GM19238 (cell line): ENCODE measurements at regions not wholly inside any gene's neighbourhood (a gene's known extent, or its start where the extent isn't known, plus 50 kb on each side); places are given as distances from the start of the nearest gene placed in this dataset.
A peak's percentile ranks its signal among the peaks of the same experiment; 100 is the strongest.

Experiments
- DNase-seq: peaks from one replicate; pipeline ENCODE4 v3.0.0; 2011; ENCODE audit warnings: low spot score; ENCODE audit not compliant: insufficient read length

GRCh38 chr14:58812050-58812910 is 174.5 kb downstream of the DACT1 start:
- DNase-seq = peak; percentile 17

- no peak for DNase-seq
Observed at GRCh38 chr14:58813745-58814144, 176.0 kb downstream of the DACT1 start.

- no peak for DNase-seq
Observed at GRCh38 chr14:58814466-58814865, 176.7 kb downstream of the DACT1 start.

DNA sequence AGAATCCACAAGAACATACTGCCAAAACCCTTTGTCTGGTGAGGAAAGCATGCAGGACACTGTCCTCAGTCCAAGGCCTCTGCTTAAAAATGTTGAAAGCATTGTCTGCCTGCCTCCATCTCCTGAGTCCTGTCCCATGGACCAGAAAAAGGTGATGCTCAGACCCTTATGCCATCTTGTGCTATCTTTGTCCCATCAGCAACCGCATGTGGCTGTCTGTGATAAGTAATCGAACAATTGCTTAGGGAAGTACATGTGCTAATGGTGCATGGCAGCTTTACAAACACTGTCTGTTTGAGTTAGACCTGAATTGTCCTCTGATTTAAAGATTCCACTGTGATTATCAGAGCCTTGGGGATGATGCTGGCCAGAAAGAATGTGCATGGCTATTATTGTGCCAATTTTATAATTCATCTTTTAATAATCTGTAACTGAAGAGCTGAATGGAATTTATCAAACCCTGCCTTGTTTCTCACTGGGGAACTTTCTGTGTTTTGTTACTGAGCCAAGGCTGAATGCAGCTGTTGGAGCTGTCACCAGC is 177.5 kb downstream of the DACT1 start:
- no peak for DNase-seq

- no peak for DNase-seq
Observed at GRCh38 chr14:58815794-58816193, 178.0 kb downstream of the DACT1 start.

- no peak for DNase-seq
Observed at GRCh38 chr14:58816416-58817115, 178.8 kb downstream of the DACT1 start.

DNA sequence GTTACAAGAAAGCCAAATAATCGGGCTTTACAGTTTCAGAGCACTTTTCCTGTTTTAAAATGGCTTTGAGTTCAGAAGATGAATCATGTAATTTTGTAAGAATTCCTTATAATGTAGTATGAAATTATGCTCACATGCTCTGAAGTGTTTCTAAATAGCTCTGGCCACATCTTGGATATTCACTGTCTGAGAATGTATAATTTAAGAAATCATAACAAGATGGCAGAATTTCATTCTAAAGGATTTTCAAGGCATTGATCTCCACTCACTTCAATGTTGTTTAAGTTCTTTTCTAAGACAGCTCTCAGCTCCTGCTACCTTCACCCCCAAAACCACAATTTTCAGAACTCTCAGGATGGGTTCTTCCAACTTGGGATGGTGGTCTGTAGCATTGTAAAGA is 180.1 kb downstream of the DACT1 start:
- no peak for DNase-seq

- DNase-seq = no peak
Observed at GRCh38 chr14:58820032-58820431, 182.3 kb downstream of the DACT1 start.

DNA sequence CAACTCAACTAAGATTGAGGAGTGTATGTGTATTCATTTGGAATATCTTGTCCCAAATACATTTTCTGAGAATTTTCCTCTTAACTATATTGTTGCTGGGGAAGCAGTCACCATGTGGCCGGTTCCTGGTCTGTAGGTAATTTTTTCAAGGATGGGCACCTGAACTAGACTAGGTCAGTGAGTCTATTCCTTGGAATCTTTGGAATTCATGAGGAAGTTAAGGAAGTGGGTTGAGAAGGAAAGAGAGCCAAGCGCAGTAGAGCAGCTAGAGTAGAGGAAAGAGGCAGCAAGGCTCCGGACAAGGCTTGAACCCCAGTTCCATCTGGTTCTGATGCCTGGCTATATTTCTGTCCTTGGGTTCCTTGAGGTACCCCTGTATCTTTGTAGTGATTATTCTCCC is 183.7 kb downstream of the DACT1 start:
- no peak for DNase-seq

GRCh38 chr14:58822856-58823255 is 185.1 kb downstream of the DACT1 start:
- no peak for DNase-seq

GRCh38 chr14:58823312-58823711 is 185.6 kb downstream of the DACT1 start:
- DNase-seq = no peak

GRCh38 chr14:58824106-58824505 is 186.3 kb downstream of the DACT1 start:
- DNase-seq = no peak

GRCh38 chr14:58824796-58825195 is 187.0 kb downstream of the DACT1 start:
- no peak for DNase-seq

GRCh38 chr14:58825606-58826005 is 187.8 kb downstream of the DACT1 start:
- no peak for DNase-seq

DNA sequence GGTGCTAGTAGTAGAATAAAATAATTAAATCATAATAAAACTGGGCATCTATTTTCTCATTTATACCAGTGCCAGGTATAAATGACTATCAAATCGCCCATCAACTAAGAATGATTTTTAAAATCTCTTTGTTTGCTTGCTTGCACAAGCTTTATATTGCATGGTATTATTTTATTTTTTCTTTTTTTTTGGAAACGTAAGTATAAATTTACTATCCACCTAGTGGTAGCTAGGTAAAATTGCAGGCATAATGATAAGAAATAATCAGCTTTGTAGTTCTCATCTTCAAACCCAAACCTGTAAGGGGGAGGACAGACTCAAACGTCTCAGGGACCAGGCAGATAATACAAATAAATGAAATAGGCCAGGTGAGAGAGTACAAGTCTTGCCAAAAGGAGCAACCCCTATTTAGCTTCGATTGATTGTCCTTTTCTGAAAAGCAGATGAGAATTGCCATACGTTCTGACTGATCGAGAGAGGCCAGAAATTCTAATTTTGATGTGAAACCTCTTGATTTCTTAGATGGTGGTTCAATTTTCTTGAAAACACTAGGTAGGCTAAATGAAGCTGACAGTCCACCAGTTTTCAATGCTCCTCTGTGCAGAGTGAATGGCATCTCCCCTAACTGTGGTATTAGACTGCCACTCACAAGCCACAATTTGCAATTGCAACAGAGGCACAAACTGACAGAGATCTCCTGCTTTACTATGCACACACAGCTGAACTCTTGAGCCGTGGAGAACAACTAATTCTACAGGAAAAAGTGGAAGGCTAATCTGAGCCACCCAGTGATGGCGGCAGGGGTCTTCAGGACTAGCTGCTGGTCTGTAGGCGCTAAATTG is 189.3 kb downstream of the DACT1 start:
- no peak for DNase-seq

GRCh38 chr14:58828298-58828697 is 190.5 kb downstream of the DACT1 start:
- DNase-seq = no peak

GRCh38 chr14:58829594-58829993 is 191.8 kb downstream of the DACT1 start:
- no peak for DNase-seq

DNA sequence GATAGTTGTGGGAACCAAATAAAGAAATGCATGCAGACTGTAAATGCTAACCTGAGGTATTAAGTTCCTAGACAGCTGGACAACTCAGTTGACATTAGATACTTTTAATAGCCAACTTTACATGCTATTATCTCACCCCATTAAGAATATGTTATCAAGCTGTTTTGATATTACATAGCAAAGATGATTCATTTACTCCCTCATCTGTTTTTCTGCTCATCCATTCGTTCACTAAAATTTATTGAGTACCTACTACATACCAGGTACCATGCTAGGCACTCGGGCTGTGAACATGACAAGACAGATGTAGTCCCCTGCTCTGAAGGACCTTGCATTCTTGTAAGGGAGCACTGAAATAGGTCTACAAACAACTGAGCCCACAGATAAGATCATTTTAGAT is 192.4 kb downstream of the DACT1 start:
- no peak for DNase-seq

GRCh38 chr14:58832095-58832521 is 194.3 kb downstream of the DACT1 start:
- DNase-seq = no peak

DNA sequence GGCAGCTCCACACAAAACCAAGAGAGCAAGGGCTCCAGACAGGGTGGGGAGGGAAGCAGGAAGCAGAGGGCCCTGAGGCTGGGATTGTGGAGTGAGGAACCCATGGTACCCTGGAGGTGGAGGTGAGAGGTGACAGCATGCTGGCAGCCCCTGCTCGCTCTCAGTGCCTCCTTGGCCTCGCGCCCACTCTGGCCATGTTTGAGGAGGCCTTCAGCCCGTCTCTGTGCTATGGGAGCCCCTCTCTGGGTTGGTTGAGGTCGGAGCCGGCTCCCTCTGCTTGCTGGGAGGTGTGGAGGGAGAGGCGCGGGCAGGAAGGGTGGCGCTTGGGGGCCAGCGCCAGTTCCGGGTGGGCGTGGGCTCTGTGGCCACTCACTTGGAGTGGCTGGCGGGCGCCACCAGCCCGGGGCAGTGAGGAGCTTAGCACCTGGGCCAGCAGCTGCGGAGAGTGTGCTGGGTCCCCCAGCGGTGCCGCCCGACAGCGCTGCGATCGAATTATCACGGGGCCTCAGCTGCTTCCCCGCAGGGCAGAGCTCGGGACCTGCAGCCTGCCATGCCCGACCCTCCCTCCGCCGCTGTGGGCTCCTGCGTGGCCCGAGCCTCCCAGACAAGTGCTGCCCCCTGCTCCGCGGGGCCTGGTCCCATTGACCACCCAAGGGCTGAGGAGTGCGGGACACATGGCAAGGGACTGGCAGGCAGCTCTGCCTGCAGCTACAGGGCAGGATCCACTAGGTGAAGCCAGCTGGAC is 196.0 kb downstream of the DACT1 start:
- DNase-seq = no peak
